ENCODE measurements at regions not wholly inside any gene's neighbourhood (a gene's known extent, or its start where the extent isn't known, plus 50 kb on each side); places are given as distances from the start of the nearest gene placed in this dataset.

GRCh38 chr6:156347656-156348055 lies 429.5 kb upstream of the ARID1B start:
- DNase-seq, result no peak

DNA sequence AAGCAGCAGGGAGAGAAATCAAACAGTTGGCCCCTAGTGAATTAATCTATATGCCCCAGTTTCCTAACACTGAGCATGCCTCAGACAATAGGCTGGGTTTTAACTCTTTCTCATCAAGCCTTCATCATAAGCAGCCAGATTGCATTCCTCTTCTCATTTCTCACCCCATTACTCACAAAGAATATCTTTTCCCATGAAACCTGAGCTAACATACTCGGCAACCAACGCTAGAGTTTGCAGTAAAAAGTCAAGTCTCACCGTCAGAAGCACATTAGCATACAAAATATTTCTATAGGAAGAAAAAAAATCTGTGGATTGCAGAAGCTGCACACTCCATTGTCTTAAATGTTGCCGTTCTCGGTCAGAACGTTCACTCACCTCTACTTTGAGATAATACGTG lies 429.9 kb upstream of the ARID1B start:
- DNase-seq, result no peak

- no peak for DNase-seq
Observed at GRCh38 chr6:156345700-156346099, 431.5 kb upstream of the ARID1B start.

- DNase-seq, result no peak
Observed at GRCh38 chr6:156344491-156344890, 432.7 kb upstream of the ARID1B start.

GRCh38 chr6:156337801-156338200 lies 439.4 kb upstream of the ARID1B start:
- DNase-seq, result no peak

GRCh38 chr6:156336733-156337132 lies 440.4 kb upstream of the ARID1B start:
- no peak for DNase-seq

GRCh38 chr6:156336089-156336488 lies 441.1 kb upstream of the ARID1B start:
- no peak for DNase-seq

DNA sequence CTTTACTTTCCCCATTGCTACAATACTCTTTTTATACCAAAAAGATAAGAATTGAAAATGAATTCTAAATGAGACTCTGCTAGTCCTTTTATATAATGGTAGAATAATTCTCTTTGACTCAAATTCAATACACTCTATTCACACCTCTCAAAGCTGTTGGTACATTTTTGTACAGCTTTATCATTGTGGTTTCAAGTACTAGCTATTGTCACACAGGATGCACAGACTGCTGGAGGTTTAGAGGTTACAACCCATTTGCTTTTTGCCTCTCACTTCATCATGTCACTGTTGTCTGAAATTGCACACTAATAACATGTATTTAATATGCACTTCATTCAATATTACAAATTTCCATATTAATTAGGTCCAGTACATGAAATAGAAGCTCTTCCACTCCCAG lies 442.2 kb upstream of the ARID1B start:
- DNase-seq, result no peak

- no peak for DNase-seq
Observed at GRCh38 chr6:156319707-156320106, 457.5 kb upstream of the ARID1B start.

DNA sequence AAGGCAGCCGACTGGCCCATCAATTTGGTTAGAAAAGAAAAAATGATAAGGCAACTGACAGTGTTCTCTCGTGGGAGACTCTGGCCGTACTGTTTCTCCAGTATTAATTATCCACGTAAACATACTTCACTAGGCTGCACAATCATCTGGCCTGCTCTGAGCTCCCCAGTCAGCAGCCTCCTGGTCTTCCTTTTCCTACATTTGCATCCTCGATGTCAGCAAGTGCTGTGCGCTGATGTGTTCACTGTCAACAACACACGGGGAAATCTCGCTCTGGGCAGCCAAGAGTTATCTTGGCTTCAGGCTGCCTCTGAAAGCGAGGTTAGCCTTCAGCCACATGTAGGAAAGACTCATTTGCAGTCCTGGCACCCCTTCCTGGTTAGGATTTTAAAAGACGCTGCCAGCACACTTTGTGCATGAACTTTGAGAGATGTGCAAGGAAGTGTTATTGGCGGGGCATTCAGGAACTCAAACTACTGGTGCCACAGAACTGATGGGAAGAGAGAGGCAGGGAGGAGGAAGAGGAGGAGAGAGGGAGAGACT lies 460.5 kb upstream of the ARID1B start:
- DNase-seq, result no peak

DNA sequence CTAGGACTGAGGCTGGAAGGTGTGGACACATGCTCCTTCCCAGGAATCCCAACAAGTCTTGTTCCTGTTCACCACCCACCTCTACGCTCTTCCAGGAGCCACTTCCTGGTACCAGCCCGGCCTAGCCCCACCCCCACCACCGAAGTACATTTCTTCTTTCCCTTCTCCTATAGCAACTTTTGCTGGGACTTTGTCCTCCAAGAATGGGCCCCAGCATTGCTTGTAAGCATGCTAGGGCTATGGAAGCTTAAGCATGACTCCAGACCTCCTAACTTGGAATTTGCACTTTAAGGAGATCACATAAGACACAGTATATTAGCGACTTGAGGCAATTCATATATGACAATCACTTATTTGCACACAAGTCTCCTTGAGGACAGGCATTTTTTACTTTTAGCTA lies 462.0 kb upstream of the ARID1B start:
- DNase-seq, result no peak

GRCh38 chr6:156313037-156313436 lies 464.1 kb upstream of the ARID1B start:
- no peak for DNase-seq

- DNase-seq, result no peak
Observed at GRCh38 chr6:156311291-156311690, 465.9 kb upstream of the ARID1B start.

GRCh38 chr6:156310701-156311100 lies 466.5 kb upstream of the ARID1B start:
- no peak for DNase-seq

DNA sequence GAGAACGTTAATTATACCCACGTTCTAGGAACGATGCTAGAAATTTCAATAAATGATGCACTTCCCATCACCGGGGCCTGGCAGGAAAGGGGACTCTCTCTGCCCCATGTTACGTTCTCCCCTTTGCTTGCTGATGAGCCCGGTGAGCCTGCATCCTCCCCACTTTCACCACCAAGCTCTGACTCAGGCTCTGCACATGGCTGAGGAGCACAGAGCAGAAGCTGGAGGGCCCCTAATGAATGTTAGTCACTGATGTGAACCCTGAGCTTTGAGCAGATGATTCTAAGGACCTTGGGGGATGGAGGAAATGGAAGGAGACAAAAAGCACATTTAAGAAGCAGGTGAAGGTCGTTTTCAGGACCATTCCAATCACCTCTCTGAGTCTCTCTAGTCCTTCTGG lies 468.2 kb upstream of the ARID1B start:
- DNase-seq, result no peak

- no peak for DNase-seq
Observed at GRCh38 chr6:156308604-156309003, 468.6 kb upstream of the ARID1B start.

DNA sequence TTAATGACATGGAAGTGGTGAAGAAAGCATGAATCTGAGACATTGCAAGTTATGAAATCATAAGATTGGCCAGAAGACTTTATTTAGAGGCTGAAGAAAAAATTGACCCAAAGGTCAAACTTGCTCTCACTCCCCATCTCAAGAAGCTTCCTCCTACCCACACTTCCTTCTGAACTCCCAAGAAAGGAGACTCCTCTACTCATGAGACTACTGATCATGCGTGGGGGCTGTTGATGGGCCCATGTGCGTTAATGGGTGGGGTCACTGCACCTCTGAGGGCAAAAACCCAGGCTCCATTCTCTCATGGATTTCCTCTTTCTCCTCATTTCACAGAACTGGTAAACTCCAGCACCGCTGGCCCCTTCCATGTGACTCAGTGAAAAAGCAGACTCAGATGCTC lies 470.6 kb upstream of the ARID1B start:
- DNase-seq, result no peak

DNA sequence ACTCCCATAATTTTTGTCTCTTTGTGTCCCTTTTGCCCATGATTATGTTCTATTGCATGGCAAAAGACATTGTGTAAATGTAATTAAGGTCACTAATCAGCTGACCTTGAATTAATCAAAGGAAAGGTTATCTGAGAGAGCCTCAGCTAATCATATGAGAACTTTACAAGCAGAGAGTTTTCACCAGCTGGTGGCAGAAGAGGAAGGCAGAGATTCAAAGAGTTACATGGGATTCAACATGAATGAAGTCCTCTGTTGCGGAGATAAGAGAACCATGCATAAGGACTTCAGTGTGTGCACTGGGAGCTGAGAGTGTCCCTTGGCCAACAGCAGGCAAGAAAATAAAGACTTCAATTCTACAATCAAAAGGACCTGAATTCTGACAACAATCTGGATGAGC lies 494.1 kb upstream of the ARID1B start:
- DNase-seq, result no peak

GRCh38 chr6:156282087-156282486 lies 495.1 kb upstream of the ARID1B start:
- DNase-seq, result no peak

DNA sequence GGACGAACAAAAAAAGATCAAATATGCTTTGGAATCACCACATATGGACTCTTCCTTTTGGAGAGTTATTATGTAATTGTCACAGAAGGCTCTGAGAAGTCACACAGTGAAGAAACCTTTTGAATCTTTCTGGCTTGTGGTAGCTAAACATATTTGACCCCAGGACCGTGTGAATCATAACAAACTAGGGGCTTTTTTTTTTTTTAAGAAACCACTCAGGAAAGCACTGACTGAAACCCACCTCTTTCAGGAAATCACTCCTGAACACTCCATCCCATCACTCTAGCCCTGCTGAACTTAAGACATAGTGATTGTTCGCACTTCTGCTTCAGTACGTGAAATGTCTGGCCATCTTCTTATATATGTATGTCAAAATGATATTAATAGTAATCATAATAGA lies 495.9 kb upstream of the ARID1B start:
- no peak for DNase-seq

- no peak for DNase-seq
Observed at GRCh38 chr6:156280065-156280464, 497.1 kb upstream of the ARID1B start.

DNA sequence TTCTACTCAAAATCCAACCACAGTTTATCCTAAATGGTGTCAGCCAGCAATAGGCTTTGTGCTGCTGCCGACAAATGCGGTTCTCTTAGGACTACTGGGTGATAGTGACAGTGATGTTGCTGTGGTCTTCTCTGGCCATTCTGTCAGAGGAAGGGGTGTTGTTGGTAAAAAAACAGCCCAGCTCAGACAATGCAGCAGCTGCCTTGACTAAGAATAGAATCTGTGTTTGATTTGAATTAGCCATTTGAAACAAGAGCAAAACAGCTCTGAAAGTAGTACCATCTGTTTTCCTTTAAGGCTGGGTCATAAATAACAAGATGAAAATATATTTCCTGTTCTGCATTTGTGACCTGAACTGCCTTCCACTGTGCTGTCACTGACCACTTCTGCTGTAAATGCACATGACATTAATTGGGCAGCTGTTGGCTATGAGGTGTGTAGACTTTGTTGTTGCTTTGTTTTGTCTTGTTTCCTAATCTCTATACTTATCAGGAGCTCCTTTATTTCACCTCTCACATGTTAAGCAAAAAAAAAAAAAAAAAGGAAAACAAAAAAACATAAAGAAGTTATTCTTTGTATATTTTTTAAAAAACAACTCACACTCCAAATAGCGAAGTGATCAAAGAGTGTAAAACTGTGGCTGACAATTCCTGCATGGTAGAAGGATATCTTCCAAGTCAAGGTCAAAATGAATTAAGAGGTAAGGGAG lies 497.8 kb upstream of the ARID1B start:
- no peak for DNase-seq

DNA sequence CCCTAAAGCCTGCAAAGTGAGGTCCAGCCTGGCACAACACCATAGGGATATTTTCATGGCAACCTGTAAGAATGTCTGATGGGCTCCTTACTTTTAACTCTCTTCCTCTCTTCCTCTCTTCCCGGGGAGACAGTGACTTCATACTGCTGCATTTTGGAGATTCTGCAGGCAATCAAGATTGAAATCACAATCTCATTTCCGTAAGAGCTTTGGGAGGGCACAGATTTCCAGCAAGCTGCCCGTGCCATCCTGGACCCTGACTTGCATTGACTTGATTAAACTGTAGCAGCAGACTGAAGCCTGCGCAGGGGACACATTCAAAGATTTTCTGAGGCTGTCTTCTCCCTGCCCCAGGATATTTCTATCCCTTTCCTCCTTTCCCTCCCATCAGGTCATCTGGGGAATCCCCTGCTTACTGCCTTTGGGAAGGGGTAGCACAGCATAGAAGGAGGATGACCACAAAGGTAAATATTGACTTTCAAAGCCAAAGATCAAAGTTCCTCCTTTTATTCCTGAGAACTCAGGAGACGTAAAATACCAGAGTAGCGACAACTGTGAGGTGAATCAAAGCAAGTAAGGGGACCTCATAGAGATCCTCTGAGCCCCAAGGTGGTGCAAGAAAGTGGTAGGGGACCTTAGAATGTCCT lies 504.0 kb upstream of the ARID1B start:
- no peak for DNase-seq

GRCh38 chr6:156269751-156270369 lies 507.3 kb upstream of the ARID1B start:
- no peak for DNase-seq
